ENCODE measurements at regions not wholly inside any gene's neighbourhood (a gene's known extent, or its start where the extent isn't known, plus 50 kb on each side); places are given as distances from the start of the nearest gene placed in this dataset.
A peak's percentile ranks its signal among the peaks of the same experiment; 100 is the strongest.
"Not testable (repeated sequence)": the region's sequence is repeated elsewhere in the genome, so short reads cannot be mapped to it uniquely, and the experiment has no call there.

- DNase-seq (ENCODE audit: extremely low read depth, low read depth) = no peak
- TF ChIP-seq CTCF (IDR thresholded peaks at IDR 0.05; ENCODE audit: low read depth, low read length) = no peak
Observed at GRCh38 chr4:25981749-25982148, 67.7 kb downstream of the SMIM20 start.

- no peak for TF ChIP-seq CTCF (IDR thresholded peaks at IDR 0.05; ENCODE audit: low read depth, low read length)
- DNase-seq (ENCODE audit: extremely low read depth, low read depth) = no peak
Observed at GRCh38 chr4:25982962-25983361, 68.9 kb downstream of the SMIM20 start.

DNA sequence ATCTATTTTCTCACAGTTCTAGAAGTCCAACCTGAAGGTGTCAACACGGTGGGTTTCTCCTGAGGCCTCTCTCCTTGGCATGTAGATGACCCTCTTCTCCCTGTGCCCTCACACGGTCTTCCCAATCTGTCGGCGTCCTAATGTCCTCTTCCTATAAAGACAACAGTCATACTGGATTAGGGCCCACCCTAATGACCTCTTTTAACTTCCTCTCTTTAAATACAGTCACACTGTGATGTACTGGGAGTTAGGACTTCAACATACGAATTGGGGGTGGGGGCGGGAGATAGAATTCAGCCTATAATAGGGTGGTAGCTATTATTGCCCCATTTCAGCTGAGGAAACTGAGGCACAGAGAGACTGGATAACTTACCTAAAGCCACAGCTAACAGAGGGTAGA, 70.2 kb downstream of the SMIM20 start:
- DNase-seq (ENCODE audit: extremely low read depth, low read depth) = no peak
- no peak for TF ChIP-seq CTCF (IDR thresholded peaks at IDR 0.05; ENCODE audit: low read depth, low read length)

- TF ChIP-seq CTCF (IDR thresholded peaks at IDR 0.05; ENCODE audit: low read depth, low read length) = no peak
- DNase-seq (ENCODE audit: extremely low read depth, low read depth) = no peak
Observed at GRCh38 chr4:25984796-25985195, 70.8 kb downstream of the SMIM20 start.

DNA sequence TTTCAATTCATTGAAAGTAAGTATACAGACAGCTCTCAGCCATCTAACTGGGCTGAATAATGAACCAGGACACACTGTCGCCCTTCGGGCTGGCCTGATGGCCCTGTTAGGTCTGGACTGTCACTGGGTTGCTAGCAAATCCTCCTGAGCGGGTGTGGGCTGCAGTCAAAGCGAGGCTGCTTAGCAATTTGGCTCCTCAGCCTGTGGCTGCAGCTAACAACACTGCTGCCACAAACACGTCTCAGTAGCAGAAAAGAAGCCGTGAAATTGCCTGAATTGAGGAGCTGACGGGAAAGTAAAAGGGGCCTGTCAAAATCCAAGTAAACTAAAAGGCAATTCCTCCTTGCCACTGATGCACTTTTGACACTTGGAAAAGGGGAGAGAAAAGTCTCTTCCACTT, 72.8 kb downstream of the SMIM20 start:
- no peak for TF ChIP-seq CTCF (IDR thresholded peaks at IDR 0.05; ENCODE audit: low read depth, low read length)
- no peak for DNase-seq (ENCODE audit: extremely low read depth, low read depth)

DNA sequence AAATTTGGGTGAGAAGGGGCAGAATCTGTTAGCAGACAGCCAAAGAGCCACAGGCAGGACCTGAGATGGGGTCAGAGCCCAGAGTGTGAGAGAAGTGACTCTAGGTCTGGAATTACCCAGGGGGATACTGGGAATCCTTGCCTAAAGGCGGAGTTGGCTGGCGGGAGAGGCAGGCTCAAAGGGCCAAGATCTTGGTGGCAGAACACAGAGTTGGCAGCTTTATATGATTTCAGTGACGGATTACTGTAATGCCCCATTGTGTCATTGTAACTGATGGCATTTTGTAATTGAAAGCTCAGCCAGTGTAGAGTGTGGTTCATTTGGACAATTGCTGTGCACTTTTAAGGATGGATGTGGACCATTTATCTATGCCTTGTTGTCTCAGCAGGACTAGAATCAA, 77.3 kb downstream of the SMIM20 start:
- DNase-seq (ENCODE audit: extremely low read depth, low read depth) = no peak
- no peak for TF ChIP-seq CTCF (IDR thresholded peaks at IDR 0.05; ENCODE audit: low read depth, low read length)

DNA sequence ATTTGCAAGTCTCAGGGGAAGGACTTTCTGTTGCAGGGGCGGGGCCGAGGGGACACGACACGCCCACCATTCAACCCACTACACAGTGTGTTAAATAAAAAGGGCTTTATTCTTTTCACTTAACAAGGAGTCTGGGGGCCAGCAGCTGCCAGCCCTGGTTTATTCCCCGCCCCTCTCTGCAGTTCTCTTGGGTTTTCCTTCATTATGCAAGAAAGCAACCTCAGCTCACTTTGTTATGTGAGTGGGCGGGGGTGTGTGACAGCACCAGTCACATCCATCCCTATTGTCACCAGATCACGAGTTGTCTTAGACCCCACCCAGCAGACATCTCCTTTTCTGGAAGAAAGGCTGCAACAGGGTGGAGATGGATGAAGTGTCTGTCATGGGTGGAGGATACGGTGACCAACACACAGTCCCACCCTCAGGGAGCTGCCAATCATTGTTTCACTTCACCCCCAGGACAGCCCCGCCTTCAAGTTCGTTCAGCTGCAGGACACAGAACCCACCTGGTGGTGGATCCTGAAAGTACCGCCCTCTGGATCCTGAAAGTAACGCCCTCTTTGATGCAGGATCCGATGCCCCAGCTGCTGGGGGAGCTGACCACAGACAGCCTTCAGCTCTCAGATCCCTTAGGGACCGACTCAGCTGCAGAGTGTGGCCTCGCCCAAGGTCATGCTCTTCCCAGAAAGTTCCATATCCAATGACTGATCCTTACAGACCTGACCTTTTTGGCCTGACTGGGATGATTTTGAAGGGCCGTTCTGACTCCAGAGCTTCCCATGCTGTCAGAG, 79.6 kb downstream of the SMIM20 start:
- no peak for DNase-seq (ENCODE audit: extremely low read depth, low read depth)
- peak; percentile 11; the same call in 1 of the 2 replicates for TF ChIP-seq CTCF (IDR thresholded peaks at IDR 0.05; ENCODE audit: low read depth, low read length)

DNA sequence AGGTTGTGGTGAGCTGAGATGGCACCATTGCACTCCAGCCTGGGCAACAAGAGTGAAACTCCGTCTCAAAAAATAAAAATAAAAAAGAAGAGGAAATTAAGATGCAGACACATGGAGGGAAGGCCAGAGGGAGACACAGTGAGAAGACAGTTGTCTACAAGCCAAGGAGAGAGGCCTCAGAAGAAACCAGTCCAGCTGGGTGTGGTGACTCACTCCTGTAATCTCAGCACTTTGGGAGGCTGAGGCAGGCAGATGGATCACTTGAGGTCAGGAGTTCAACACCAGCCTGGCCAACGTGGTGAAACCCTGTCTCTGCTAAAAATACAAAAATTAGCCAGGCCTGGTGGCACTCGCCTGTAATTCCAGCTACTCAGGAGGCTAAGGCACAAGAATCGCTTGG, 80.6 kb downstream of the SMIM20 start:
- not testable (repeated sequence) for DNase-seq (ENCODE audit: extremely low read depth, low read depth)
